HG03354 (cell line): ENCODE measurements at regions not wholly inside any gene's neighbourhood (a gene's known extent, or its start where the extent isn't known, plus 50 kb on each side); places are given as distances from the start of the nearest gene placed in this dataset.
"Not testable (repeated sequence)": the region's sequence is repeated elsewhere in the genome, so short reads cannot be mapped to it uniquely, and the experiment has no call there.

Source experiments
- ATAC-seq: cut with Tn5 transposase; IDR thresholded peaks from one replicate; pipeline ENCODE4 v1.9.1; 2021; ENCODE audit warnings: mild to moderate bottlenecking; ENCODE audit not compliant: unreplicated experiment, poor library complexity, severe bottlenecking

GRCh38 chr13:33678906-33679657 lies 138.9 kb upstream of the RFC3 start:
- ATAC-seq, result peak; percentile 95

- ATAC-seq, result peak; percentile 2
Measured at GRCh38 chr13:33679658-33680012, 138.3 kb upstream of the RFC3 start.

- ATAC-seq, result no peak
Measured at GRCh38 chr13:33682020-33682564, 135.9 kb upstream of the RFC3 start.

GRCh38 chr13:33682646-33683045 lies 135.3 kb upstream of the RFC3 start:
- not testable (repeated sequence) for ATAC-seq

- ATAC-seq, result no peak
Measured at GRCh38 chr13:33683376-33683775, 134.6 kb upstream of the RFC3 start.

- ATAC-seq, result no peak
Measured at GRCh38 chr13:33684874-33685273, 133.1 kb upstream of the RFC3 start.

- no peak for ATAC-seq
Measured at GRCh38 chr13:33686772-33687480, 131.0 kb upstream of the RFC3 start.

GRCh38 chr13:33690354-33690753 lies 127.6 kb upstream of the RFC3 start:
- ATAC-seq, result no peak

GRCh38 chr13:33691980-33692379 lies 126.0 kb upstream of the RFC3 start:
- no peak for ATAC-seq

GRCh38 chr13:33692531-33692930 lies 125.4 kb upstream of the RFC3 start:
- no peak for ATAC-seq

- no peak for ATAC-seq
Measured at GRCh38 chr13:33694546-33694945, 123.4 kb upstream of the RFC3 start.

GRCh38 chr13:33696530-33696929 lies 121.4 kb upstream of the RFC3 start:
- ATAC-seq, result no peak

GRCh38 chr13:33697926-33698325 lies 120.0 kb upstream of the RFC3 start:
- no peak for ATAC-seq

GRCh38 chr13:33707449-33707848 lies 110.5 kb upstream of the RFC3 start:
- ATAC-seq, result no peak

- no peak for ATAC-seq
Measured at GRCh38 chr13:33710924-33711323, 107.0 kb upstream of the RFC3 start.

- ATAC-seq, result no peak
Measured at GRCh38 chr13:33711436-33711835, 106.5 kb upstream of the RFC3 start.

- no peak for ATAC-seq
Measured at GRCh38 chr13:33717775-33718174, 100.2 kb upstream of the RFC3 start.

GRCh38 chr13:33721724-33722123 lies 96.2 kb upstream of the RFC3 start:
- ATAC-seq, result no peak

GRCh38 chr13:33722216-33722915 lies 95.6 kb upstream of the RFC3 start:
- ATAC-seq, result peak; percentile 55

GRCh38 chr13:33723365-33723764 lies 94.6 kb upstream of the RFC3 start:
- peak; percentile 3 for ATAC-seq
